Endodermal cell (in vitro differentiated cells): ENCODE measurements at regions not wholly inside any gene's neighbourhood (a gene's known extent, or its start where the extent isn't known, plus 50 kb on each side); places are given as distances from the start of the nearest gene placed in this dataset.

Experiments used
- DNase-seq: peaks from one replicate; pipeline ENCODE4 v3.0.0-alpha.2; 2017
- H3K27ac ChIP-seq: 2 replicates; pipeline ENCODE4 v1.5.1; 2013; ENCODE audit warnings: mild to moderate bottlenecking, low read depth, low read length, moderate library complexity
- H3K27me3 ChIP-seq: 2 replicates; pipeline ENCODE4 v1.6.1; 2013; ENCODE audit warnings: mild to moderate bottlenecking, low read length, moderate library complexity; ENCODE audit not compliant: insufficient read depth, control insufficient read depth, poor library complexity, severe bottlenecking
- H3K36me3 ChIP-seq: 2 replicates; pipeline ENCODE4 v1.7.0; 2013; ENCODE audit warnings: mild to moderate bottlenecking, low read length, moderate library complexity; ENCODE audit not compliant: control insufficient read depth, insufficient read depth
- H3K4me1 ChIP-seq: one replicate; pipeline ENCODE4 v1.7.0; 2013; ENCODE audit warnings: low read length; ENCODE audit not compliant: control insufficient read depth, insufficient read depth
- H3K4me3 ChIP-seq: 2 replicates; pipeline ENCODE4 v1.5.1; 2013; ENCODE audit warnings: mild to moderate bottlenecking, low read length, moderate library complexity
- H3K9ac ChIP-seq: 2 replicates; pipeline ENCODE4 v1.6.1; 2013; ENCODE audit warnings: mild to moderate bottlenecking, low read length, moderate library complexity; ENCODE audit not compliant: poor library complexity, severe bottlenecking; ENCODE audit errors: extremely low read depth
- H3K9me3 ChIP-seq: 2 replicates; pipeline ENCODE4 v1.6.1; 2013; ENCODE audit warnings: mild to moderate bottlenecking, low read length, moderate library complexity; ENCODE audit not compliant: control insufficient read depth
- H3K27ac Mint-ChIP-seq: 2 replicates; pipeline ENCODE4 v1.8.0; 2020; ENCODE audit warnings: mixed read lengths
- H3K27me3 Mint-ChIP-seq: 2 replicates; pipeline ENCODE4 v1.8.0; 2021; ENCODE audit warnings: mild to moderate bottlenecking, mixed read lengths; ENCODE audit not compliant: insufficient read depth
- H3K36me3 Mint-ChIP-seq: 2 replicates; pipeline ENCODE4 v1.8.0; 2020; ENCODE audit warnings: low read depth, mixed read lengths
- H3K4me1 Mint-ChIP-seq: 2 replicates; pipeline ENCODE4 v1.8.0; 2020; ENCODE audit warnings: mixed read lengths
- H3K4me3 Mint-ChIP-seq: 2 replicates; pipeline ENCODE4 v1.8.0; 2020; ENCODE audit warnings: mild to moderate bottlenecking, moderate library complexity, mixed read lengths
- H3K9me3 Mint-ChIP-seq: 2 replicates; pipeline ENCODE4 v1.8.0; 2020; ENCODE audit warnings: mild to moderate bottlenecking, mixed read lengths
- WGBS, 2 experiments: methylation state at CpG; one replicate each; pipeline versions ENCODE4 v1.1.5 to v1.1.7; 2013; ENCODE audit warnings: missing lambda C conversion rate in 2 of 2, mixed read lengths in 1 of 2; ENCODE audit not compliant: insufficient coverage in 1 of 2, insufficient read length in 1 of 2; 5-methylcytosine and 5-hydroxymethylcytosine counted together
- TF ChIP-seq, protein P1 (sequence below): fragments of 200-600 bp; sonication (generic); conservative IDR thresholded peaks from 2 replicates; pipeline ENCODE4 v1.5.0; 2021; ENCODE audit warnings: antibody characterized with exemption, mild to moderate bottlenecking

DNA sequence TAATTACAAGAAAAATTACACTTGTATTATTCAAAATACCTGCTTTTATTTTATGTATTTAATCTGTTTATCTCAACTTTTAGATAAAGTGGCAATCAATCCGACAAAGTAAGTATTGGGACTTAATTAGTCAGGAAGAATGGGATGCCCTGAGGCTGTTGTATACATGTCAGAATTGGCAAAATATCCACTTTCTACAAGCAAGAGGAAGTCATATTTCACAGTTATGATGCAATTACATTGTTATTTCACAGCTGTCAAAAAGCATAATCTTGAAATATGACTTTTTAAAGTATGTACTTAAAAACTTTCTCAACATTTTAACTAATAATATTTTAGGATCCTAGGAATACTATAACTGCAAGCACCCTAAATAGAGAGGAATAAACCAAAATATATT is 357.1 kb upstream of the MGAT4C start:
- H3K36me3 Mint-ChIP-seq: no peaks in the 10 kb centered on the region
- Histone ChIP-seq H3K4me1 (no peaks in the 10 kb centered on the region), H3K27ac (no peak overlapping the region), H3K4me3 (no peak overlapping the region), H3K36me3 (no peaks in the 10 kb centered on the region), H3K9ac (no peak overlapping the region), H3K27me3 (no peaks in the 10 kb centered on the region), H3K9me3 (no peaks in the 10 kb centered on the region)
- no peak overlapping the region for H3K4me3 Mint-ChIP-seq
- no peak overlapping the region for H3K27ac Mint-ChIP-seq
- TF ChIP-seq, protein P1, sequence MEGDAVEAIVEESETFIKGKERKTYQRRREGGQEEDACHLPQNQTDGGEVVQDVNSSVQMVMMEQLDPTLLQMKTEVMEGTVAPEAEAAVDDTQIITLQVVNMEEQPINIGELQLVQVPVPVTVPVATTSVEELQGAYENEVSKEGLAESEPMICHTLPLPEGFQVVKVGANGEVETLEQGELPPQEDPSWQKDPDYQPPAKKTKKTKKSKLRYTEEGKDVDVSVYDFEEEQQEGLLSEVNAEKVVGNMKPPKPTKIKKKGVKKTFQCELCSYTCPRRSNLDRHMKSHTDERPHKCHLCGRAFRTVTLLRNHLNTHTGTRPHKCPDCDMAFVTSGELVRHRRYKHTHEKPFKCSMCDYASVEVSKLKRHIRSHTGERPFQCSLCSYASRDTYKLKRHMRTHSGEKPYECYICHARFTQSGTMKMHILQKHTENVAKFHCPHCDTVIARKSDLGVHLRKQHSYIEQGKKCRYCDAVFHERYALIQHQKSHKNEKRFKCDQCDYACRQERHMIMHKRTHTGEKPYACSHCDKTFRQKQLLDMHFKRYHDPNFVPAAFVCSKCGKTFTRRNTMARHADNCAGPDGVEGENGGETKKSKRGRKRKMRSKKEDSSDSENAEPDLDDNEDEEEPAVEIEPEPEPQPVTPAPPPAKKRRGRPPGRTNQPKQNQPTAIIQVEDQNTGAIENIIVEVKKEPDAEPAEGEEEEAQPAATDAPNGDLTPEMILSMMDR: no peak
- H3K9me3 Mint-ChIP-seq: no peaks in the 10 kb centered on the region
- WGBS, 2 experiments: 83% methylated on average over 1 of the region's 1 CpG; no CpG with 5 or more reads in 1 of the 2 experiments
- no peak for DNase-seq
- no peaks in the 10 kb centered on the region for H3K4me1 Mint-ChIP-seq
- no peaks in the 10 kb centered on the region for H3K27me3 Mint-ChIP-seq

DNA sequence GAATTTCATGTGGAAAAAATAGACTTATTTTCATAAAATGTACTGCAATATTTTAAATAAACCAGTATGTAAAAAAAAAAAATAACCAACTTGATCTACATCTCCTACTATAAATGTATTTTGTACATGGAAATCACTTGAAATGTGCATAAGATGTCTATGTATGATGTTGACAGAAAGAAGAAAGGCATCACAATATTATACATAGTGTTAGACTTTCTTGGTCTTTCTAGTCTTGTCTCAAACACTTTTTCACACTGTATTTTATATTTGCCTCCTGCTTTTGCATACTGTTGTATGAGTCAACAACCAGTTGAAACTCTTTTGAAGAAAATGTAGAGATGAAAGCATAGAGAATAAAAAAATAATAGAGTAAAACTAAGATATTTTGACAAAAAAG is 352.4 kb upstream of the MGAT4C start:
- H3K9ac ChIP-seq: no peak overlapping the region

DNA sequence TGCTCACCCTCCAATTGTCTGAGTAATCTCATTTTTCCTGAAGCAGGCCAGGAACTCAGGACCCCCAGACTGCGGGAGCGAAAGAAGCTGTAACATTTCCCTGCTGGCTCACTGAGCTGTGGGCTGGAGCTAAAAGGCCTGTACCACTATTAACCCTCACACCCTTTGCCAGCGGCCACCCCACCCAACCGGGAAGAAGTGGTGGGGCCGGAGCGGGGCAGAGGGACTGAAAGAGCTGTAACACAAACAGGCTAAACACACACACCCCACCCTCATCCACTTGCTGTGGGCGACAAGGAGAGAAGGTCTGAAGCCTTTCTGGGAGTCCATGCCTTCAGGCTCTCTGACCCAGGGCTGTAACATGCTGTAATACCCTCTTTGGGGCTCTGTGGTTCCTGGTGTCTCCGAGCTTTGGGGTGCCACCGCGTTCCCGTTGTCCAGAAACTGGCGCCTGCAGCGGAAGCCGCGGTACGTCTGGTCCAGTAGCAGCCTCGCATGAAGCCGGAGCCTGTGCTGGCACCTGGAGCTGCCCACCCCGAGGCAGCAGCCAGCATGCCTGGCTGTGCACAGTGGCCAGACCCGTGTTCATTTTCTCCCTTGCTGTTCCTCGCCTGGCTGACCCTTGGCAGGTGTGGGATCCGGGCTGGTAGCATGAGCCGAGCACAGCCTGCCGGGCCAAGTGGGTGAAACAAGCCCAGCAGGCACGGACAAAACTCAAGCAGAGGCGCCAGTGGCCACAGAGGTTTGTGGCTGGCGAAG is 345.5 kb upstream of the MGAT4C start:
- no peaks in the 10 kb centered on the region for H3K4me1 ChIP-seq
- no peaks in the 10 kb centered on the region for H3K27me3 ChIP-seq
- no peak overlapping the region for H3K4me3 Mint-ChIP-seq
- H3K36me3 ChIP-seq: no peaks in the 10 kb centered on the region
- H3K9me3 Mint-ChIP-seq: no peaks in the 10 kb centered on the region
- H3K9ac ChIP-seq: no peak overlapping the region
- no peaks in the 10 kb centered on the region for H3K36me3 Mint-ChIP-seq
- no peaks in the 10 kb centered on the region for H3K9me3 ChIP-seq
- H3K27me3 Mint-ChIP-seq: no peaks in the 10 kb centered on the region
- no peak for DNase-seq
- 94% methylated on average over 7 to 27 of the region's 27 CpGs for WGBS, 2 experiments
- TF ChIP-seq, protein P1: no peak
- peaks cover 5% of the 10 kb centered on the region for H3K4me1 Mint-ChIP-seq
- no peak overlapping the region for H3K4me3 ChIP-seq
- no peak overlapping the region for H3K27ac ChIP-seq
- no peak overlapping the region for H3K27ac Mint-ChIP-seq

More for the DNA sequence above, 352.4 kb upstream of the MGAT4C start:
- no peak overlapping the region for H3K4me3 ChIP-seq
- H3K27me3 Mint-ChIP-seq: no peaks in the 10 kb centered on the region
- TF ChIP-seq, protein P1: no peak
- no peaks in the 10 kb centered on the region for H3K4me1 ChIP-seq
- no peak overlapping the region for H3K27ac Mint-ChIP-seq
- no peaks in the 10 kb centered on the region for H3K27me3 ChIP-seq
- H3K4me1 Mint-ChIP-seq: peaks cover 5% of the 10 kb centered on the region
- no peak for DNase-seq
- no peaks in the 10 kb centered on the region for H3K9me3 Mint-ChIP-seq
- H3K27ac ChIP-seq: no peak overlapping the region
- H3K9me3 ChIP-seq: no peaks in the 10 kb centered on the region
- H3K36me3 Mint-ChIP-seq: no peaks in the 10 kb centered on the region
- H3K36me3 ChIP-seq: no peaks in the 10 kb centered on the region
- no peak overlapping the region for H3K4me3 Mint-ChIP-seq
